ENCODE measurements at regions not wholly inside any gene's neighbourhood (a gene's known extent, or its start where the extent isn't known, plus 50 kb on each side); places are given as distances from the start of the nearest gene placed in this dataset.

- TF ChIP-seq POLR2A (IDR thresholded peaks at IDR 0.05; ENCODE audit: low read length) (no peak), GATA1 (IDR thresholded peaks at IDR 0.05; ENCODE audit: low read depth, low read length) (no peak)
These were observed 1674.9 kb upstream of the PCDH20 start for GRCh38 chr13:63090524-63090923.
